ENCODE measurements at regions not wholly inside any gene's neighbourhood (a gene's known extent, or its start where the extent isn't known, plus 50 kb on each side); places are given as distances from the start of the nearest gene placed in this dataset.

DNA sequence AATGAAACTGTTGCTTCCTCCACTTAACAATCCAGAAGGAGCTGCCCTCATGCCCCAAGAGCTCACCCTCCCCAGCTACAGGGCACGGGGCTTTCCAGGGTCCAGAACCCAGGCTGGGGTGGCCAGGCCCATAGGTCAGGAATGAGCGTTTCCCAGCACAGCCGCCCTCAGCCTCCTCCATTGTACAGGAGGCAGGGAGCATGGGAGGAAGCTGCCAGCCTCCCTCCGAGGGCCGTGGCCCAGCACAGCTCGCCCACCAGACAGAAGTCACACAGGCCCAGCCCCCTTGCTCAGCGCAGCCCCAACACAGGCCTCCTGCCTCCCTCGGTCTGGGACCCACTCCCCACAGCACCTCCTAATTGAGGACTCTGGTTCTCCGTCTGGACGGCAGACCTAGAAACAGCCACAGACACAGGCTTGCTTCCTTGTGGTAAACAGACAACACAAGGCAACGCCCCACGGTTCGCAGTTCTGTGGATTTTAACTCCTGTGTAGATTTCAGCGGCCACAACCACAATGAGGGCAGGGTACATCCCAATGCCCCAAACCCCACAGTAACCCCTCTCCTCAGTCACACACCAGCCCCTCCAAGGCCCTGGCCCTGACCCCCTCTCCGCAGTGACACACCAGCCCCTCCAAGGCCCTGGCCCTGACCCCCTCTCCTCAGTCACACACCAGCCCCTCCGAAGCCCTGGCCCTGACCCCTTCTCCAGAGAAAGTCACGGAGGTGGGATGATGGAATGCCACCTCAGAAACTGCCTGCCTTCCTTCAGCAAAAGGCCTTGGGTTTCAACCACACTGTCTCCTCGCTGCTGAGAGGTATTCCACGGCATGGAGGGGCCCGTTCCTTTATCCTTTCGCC is 173.5 kb downstream of the DLL1 start:
- TF ChIP-seq POLR2AphosphoS5 (IDR thresholded peaks at IDR 0.05; ENCODE audit: low read depth, low read length) (no peak), TAF1 (IDR thresholded peaks at IDR 0.05; ENCODE audit: low read depth, low read length) (no peak), POLR2A (IDR thresholded peaks at IDR 0.05; ENCODE audit: low read depth, low read length) (no peak), PAX5 (IDR thresholded peaks at IDR 0.05; ENCODE audit: insufficient read depth, low read length, severe bottlenecking) (no peak), SPI1 (IDR thresholded peaks at IDR 0.05; ENCODE audit: low read depth, low read length) (no peak), POU2F2 (IDR thresholded peaks at IDR 0.05; ENCODE audit: low read depth, low read length) (no peak)
